ENCODE measurements at regions not wholly inside any gene's neighbourhood (a gene's known extent, or its start where the extent isn't known, plus 50 kb on each side); places are given as distances from the start of the nearest gene placed in this dataset.

- TF ChIP-seq POLR2AphosphoS5 (IDR thresholded peaks at IDR 0.05; ENCODE audit: borderline replicate concordance, low read depth, low read length) = no peak
- no peak for TF ChIP-seq EZH2 (IDR thresholded peaks at IDR 0.05)
- TF ChIP-seq FOXP2 (optimal IDR thresholded peaks at IDR 0.05; ENCODE audit: control extremely low read depth, extremely low read length, insufficient read depth) = no peak
Measured at GRCh38 chr11:111177037-111177871, 68.3 kb upstream of the POU2AF2 start.

Measured in SK-N-MC (cell line).